GM12874 (cell line): ENCODE measurements at regions not wholly inside any gene's neighbourhood (a gene's known extent, or its start where the extent isn't known, plus 50 kb on each side); places are given as distances from the start of the nearest gene placed in this dataset.

Source experiments
- CTCF ChIP-seq: IDR thresholded peaks from 2 replicates; pipeline ENCODE4 v1.5.1; 2011; ENCODE audit warnings: low read depth, mild to moderate bottlenecking, control low read depth, low read length, moderate library complexity; ENCODE audit not compliant: insufficient read depth

- TF ChIP-seq CTCF, result no peak
Measured at GRCh38 chr3:82002986-82003642, 241.7 kb upstream of the GBE1 start.

- TF ChIP-seq CTCF, result no peak
Measured at GRCh38 chr3:82002491-82002890, 241.0 kb upstream of the GBE1 start.

GRCh38 chr3:82001276-82001923 is 240.0 kb upstream of the GBE1 start:
- no peak for TF ChIP-seq CTCF

DNA sequence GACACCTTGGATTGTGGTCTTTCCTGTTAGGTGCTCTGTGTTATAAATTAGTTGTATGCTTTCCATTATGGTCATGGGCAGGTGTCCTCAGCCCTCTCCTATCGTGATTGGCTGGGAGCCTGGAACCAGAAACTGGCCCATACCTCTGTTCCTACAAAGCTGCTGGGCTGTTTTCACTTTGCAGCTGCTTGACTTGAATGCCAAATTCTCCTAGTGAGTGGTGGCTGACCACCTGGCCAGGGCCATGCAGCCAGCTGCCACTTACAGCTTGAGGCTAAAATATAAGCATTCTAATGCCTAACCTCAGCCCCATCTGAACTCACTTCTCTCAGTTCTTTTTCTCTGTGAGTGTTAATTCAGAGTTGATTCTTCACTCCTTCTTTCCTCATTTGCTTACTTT is 239.3 kb upstream of the GBE1 start:
- no peak for TF ChIP-seq CTCF

- no peak for TF ChIP-seq CTCF
Measured at GRCh38 chr3:82000350-82000749, 238.9 kb upstream of the GBE1 start.

GRCh38 chr3:81998907-81999306 is 237.5 kb upstream of the GBE1 start:
- TF ChIP-seq CTCF, result no peak

DNA sequence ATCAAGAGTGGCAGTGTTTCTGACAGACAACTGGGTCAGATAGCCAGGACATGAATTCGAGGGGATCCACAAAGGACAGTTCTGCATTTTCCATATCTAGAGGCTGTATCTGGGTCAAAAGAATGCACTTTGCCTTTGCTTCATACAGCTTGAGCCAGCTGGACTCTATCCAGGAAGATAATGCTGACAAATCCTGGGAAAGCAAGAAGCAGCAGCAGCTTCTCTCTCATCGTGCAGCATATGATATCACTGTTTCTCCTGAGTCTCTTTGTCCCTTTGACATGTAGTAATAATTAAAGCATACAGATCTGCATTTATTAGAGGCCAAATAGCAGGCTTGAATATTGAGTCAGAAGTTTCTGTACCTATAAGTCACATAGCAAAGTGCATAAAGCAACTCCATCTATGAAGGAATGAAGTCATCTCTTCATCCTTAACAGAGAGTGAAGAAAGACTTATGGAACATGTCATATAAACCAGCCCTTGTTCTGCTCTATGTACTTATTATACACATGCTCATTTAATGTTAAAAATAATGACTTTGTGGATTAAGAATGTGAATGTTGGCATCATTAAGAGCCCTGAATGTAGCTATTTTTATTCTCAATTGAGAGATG is 236.8 kb upstream of the GBE1 start:
- TF ChIP-seq CTCF, result no peak
